ENCODE measurements at regions not wholly inside any gene's neighbourhood (a gene's known extent, or its start where the extent isn't known, plus 50 kb on each side); places are given as distances from the start of the nearest gene placed in this dataset.

GRCh38 chr3:40593351-40593750 is 68.6 kb downstream of the ZNF621 start:
- no peak for DNase-seq

GRCh38 chr3:40597441-40597840 is 72.7 kb downstream of the ZNF621 start:
- DNase-seq = no peak

DNA sequence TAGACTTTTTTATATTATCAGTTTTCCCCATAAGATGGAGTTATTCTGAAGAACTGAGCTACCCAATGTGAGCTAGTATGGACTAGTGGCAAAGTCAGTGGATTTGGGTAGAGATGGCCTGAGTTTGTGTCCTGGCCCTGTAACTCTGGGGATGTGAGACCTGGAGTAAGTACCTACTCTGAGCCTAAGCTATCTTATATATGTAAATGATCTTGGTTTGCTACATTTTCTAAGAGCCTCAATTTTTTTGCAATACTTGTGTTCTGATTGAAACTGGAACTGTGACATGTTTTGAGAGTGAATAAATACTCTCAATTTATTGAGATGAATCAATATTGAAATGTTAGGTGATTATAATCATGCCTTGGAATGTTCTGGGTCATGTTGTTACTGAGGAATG is 73.6 kb downstream of the ZNF621 start:
- DNase-seq = no peak

DNA sequence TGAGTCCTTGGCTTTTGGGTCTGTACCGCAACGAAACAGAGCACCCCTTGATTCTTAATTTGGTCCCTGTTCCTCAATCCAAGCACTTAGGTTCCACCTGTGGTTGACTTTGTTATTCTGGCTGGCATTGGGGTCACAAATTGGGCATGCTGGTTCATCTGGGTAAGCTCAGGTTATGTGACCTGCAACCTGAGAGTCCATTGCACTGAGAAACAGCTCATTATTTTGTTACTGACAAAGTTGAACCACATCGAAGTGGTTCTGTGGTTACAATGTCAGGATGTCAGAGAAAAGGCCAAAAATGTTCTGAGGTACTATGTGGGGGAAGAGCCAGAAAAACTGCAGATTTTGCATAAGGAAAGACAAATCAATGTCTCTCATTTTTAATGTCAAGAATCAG is 74.2 kb downstream of the ZNF621 start:
- no peak for DNase-seq

DNA sequence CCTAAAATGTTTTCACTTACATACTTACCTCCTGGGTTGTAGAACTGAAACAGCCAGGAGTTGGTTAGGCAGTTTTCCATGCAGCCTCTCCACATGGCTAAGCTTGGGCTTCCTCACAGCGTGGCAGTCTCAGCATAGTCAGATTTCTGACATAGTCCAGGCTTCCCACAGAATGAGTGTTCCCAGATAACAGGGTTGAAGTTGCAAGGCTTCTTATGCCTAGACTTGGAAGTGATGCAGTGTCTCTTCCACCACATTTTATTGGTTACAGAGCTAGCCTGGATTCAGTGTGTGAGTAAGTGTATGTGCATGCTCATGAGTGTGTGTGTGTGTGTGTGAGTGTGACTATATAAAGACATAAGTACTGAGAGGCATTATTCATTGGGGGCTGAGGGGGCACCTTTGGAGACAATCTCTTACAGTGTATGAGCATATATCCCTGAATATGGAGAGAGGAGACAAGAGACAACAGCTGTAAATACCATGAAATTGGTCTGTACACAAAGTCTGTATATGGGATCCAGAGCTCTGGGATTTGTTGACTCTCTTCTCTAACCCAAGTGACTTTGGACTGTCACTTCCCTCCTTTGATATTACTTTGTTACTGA is 78.1 kb downstream of the ZNF621 start:
- no peak for DNase-seq

DNA sequence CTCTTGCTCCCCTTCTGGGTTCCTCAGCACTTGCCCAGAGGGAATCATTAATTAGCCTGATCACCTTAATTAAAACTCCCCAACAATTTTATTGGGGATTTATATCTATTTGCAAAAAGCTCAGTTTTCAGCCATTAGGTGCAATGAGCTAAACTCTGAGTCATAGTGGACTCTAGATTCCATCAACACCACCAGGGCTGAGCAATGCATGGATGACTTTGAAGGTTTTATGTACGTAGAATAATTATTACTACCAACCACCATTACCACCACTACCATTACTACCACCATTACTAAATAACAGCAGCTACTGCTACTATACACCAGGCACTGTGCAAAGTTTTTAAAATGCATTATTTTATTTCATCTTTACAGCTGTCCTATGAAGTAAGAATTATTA is 81.2 kb downstream of the ZNF621 start:
- DNase-seq = no peak

DNA sequence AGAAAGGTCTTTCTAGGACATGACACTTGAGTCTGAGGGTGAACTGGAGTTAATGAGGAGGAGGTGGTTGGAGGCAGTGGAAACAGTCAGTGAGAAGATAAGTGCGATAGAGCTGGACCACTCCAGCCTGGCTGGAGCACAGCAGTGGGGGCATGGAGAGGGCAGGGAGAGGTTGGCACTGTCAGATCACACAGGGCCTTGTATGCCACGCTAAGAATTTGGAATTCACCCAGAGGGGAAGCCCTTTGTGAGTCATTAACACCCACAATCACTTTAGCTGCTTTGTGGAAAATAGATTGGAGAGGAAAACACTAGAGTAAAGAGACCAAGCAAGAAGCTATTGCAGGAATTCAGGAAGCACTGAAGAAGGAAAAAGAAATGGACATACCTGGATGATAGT is 83.3 kb downstream of the ZNF621 start:
- no peak for DNase-seq

GRCh38 chr3:40613306-40613705 is 88.5 kb downstream of the ZNF621 start:
- DNase-seq = no peak

DNA sequence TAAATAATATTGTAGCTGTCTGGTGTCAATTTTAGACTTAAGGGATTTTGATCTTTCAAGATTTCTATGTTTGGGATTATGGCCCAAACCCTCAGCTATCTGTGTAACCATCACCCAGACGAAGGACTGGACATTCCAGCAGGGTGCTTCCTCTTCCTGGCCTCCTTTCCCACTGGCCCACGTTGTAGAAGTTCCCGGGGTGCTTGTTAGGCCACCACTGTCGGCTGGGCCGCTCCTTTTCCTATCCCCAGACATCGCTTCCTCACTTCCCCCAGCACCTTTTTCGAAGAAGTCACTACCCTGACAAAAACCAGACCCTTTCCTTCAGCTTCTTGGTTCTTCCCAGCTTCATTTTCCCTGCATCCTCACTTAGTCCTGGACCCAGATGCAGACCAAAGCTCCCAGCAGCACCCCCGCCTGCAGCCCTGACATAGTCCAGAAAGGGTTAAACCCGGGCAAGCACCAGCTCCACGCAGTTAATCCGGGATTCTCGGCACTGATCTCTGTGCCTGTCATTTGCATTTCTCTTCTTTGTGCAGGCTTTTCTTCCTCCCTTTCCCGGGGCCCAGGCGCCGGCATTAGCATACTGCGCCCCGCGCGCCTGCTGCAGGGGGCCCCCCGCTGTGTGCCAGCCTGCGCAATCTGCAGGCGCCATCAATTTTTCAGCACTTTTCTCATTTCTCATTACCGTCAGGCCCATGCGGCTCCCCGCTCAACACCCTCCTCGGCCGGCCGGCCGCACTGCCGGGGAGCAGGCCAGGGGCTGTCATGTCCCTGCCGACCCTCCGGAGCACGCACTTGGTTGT is 90.6 kb downstream of the ZNF621 start:
- DNase-seq = no peak

GRCh38 chr3:40615918-40616819 is 91.4 kb downstream of the ZNF621 start:
- no peak for DNase-seq

DNA sequence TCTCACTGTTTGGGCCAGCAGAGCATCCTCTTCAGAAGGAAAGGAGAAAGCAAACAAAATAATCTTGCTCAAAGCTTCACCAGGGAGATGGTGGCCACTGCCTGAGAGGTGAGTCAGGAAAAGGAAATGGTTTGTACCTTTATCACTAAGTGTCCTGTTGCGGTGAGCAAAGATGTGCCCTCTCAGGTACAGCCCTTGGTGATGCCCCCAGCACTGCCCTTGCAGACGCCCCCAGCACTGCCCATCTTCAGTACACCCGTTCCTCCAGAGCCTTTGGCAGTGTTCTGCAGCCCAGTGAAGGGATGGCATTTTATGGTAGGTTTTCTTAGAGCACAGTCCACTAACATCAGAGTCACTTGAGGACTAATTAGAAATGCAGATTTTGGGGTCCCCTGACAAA is 92.3 kb downstream of the ZNF621 start:
- no peak for DNase-seq

GRCh38 chr3:40618158-40618557 is 93.4 kb downstream of the ZNF621 start:
- DNase-seq = no peak

GRCh38 chr3:40620151-40620550 is 95.4 kb downstream of the ZNF621 start:
- DNase-seq = no peak

- no peak for DNase-seq
These were observed 96.5 kb downstream of the ZNF621 start for GRCh38 chr3:40621252-40621651.

DNA sequence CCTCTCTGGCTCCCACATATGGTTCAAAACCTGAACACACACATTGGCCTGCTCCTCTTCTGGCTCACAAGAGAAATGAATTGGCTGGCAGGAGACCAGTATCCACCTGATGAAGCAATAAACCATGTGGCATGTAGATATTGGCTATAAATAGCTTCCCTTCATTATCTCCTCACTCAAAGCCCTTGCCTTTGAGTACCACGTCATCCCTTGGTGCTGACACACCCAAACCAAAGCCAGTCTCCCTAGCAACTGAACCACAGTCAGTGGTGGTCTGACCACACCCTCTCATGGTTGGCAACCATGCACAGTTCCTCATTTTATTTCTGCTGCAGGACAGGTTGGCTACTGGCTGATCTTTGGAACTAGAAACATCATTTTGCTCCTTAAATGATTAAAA is 98.8 kb downstream of the ZNF621 start:
- DNase-seq = no peak

- DNase-seq = no peak
These were observed 99.5 kb downstream of the ZNF621 start for GRCh38 chr3:40624189-40624769.

GRCh38 chr3:40627095-40627494 is 102.3 kb downstream of the ZNF621 start:
- no peak for DNase-seq

DNA sequence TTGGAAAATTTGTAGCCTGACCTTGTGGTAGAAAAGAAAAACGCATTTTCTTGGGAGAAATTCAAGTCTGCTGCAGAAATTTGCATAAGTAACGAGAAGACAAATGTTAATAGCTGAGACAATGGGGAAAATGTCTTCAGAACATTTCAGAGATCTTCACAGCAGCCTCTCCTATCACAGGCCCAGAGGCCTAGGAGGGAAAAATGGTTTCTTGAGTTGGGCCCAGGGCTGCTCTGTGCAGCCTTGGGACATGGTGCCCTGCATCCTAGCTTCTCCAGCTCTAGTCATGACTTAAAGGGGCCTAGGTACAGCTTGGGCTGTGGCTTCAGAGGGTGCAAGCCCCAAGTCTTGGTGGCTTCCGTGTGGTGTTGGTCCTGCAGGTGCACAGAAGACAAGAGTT is 104.2 kb downstream of the ZNF621 start:
- DNase-seq = no peak

DNA sequence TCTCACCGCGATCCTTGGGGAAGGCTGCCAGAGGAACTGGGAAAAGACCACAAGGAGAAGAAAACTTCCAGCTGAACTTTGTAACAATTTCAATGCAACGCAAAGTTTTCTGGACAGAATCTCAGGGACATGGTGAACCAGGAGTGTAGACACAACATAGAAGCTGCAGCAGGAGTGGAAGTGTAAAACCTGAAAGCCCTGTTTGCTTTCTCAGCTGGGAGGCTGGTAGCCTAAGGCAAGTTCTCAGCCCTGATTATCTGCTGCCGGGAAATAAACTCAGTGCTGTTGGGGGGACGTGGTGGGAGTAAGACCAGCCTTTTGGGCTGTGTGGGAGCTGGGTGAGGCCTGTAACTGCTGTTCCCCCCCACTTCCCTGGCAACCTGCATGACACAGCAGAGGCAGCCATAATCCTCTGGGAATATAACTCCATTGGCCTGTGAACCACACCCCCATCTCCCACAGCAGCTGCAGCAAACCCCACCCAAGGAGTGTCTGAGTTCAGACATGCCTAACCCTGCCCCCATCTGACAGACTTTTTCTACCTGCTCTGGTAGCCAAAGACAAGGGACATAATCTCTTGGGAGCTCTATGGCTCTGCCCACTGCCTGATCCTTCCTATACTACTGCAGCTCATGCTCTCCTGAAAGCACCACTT is 106.7 kb downstream of the ZNF621 start:
- no peak for DNase-seq

DNA sequence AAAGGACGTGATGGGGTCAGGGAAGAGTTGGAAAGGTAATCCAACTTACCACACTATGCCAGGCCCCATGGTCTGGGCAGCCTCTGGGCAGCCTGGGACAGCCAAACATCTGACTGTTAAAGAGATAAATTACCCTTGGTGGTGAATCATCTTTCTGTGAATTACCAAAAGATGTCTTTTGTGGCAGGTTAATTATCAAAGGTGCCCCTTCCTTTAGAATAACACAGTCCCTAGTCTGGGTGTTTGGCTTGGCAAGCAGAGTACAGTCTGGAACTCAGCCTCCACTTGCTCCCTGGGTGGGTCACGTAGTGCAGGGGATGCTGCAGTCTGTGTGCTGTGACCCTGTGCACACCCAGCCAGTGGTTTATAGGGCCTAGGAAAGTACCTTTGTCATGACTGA is 113.1 kb downstream of the ZNF621 start:
- DNase-seq = no peak

DNA sequence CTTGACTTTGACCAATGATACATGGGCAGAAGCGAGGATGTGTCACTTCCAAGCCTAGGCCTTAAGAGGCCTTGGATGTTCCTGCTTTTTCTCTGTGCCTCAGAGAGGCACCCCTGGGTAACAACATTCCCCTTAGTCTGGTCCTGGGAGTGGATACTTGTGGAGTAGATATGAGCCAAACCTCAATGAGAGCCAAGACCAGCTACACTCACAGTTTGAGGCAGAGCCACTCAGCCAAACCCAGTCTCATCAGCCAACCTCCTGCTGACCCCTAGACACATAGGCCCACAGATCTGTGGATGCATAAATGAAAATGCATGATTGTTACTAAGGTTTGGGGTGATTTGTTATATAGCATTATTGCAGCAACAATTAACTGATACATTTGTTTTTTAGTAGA is 114.2 kb downstream of the ZNF621 start:
- DNase-seq = no peak

DNA sequence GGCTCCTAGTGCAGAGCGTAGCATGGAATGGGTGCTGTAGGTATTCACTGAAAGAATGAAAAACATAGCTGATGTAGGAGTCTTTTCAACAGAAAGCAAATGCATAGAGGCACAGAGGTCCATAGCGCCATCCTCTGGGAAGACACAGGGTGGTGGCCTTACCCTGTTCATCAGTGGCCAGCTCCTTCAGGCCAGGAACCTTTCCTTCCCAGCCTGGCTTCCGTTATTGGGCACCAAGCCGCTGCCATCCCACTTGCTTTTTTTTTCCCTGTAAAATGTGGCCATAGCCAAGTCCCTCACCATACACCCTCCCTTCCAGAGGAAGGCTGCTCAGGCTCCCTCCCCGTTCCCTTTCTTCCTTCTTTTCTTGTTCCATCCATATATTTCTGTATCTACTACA is 118.1 kb downstream of the ZNF621 start:
- DNase-seq = no peak

GRCh38 chr3:40645883-40646282 is 121.1 kb downstream of the ZNF621 start:
- no peak for DNase-seq
